Spleen (tissue), 11 donors: ENCODE measurements at regions not wholly inside any gene's neighbourhood (a gene's known extent, or its start where the extent isn't known, plus 50 kb on each side); places are given as distances from the start of the nearest gene placed in this dataset.

Experiments
- DNase-seq: peaks from one replicate; pipeline ENCODE4 v3.0.0-alpha.2; 2020
- H3K27ac ChIP-seq, 8 donors: fragments of 200-600 bp; sonication (generic) in 7 of 8; 1 replicate in 4 of 8; 2 replicates in 4 of 8; pipeline versions ENCODE4 v1.5.0 to v1.8.0; 2016 to 2021; ENCODE audit warnings: inconsistent platforms in 4 of 8, mild to moderate bottlenecking in 4 of 8, moderate library complexity in 1 of 8
- H3K27me3 ChIP-seq, 7 donors: fragments of 200-600 bp; sonication (generic) in 6 of 7; replicated peaks in 1 of 7; 1 replicate in 4 of 7; 2 replicates in 3 of 7; pipeline versions ENCODE4 v1.5.0 to v1.8.0; 2016 to 2021; ENCODE audit warnings: inconsistent platforms in 3 of 7, mild to moderate bottlenecking in 1 of 7
- H3K36me3 ChIP-seq, 6 donors: fragments of 200-600 bp; sonication (generic) in 5 of 6; 1 replicate in 4 of 6; 2 replicates in 2 of 6; pipeline versions ENCODE4 v1.5.0 to v1.8.0; 2016 to 2021; ENCODE audit warnings: inconsistent platforms in 2 of 6
- H3K4me1 ChIP-seq, 6 donors: fragments of 200-600 bp; sonication (generic) in 5 of 6; 1 replicate in 3 of 6; 2 replicates in 3 of 6; pipeline versions ENCODE4 v1.5.0 to v1.8.0; 2016 to 2021; ENCODE audit warnings: inconsistent platforms in 3 of 6
- H3K4me3 ChIP-seq, 8 donors: fragments of 200-600 bp; sonication (generic) in 7 of 8; 1 replicate in 4 of 8; 2 replicates in 4 of 8; pipeline versions ENCODE4 v1.5.0 to v1.8.0; 2016 to 2021; ENCODE audit warnings: inconsistent platforms in 4 of 8, mild to moderate bottlenecking in 4 of 8, moderate library complexity in 2 of 8
- H3K9me3 ChIP-seq, 8 donors: fragments of 200-600 bp; sonication (generic) in 7 of 8; 1 replicate in 4 of 8; 2 replicates in 4 of 8; pipeline versions ENCODE4 v1.5.0 to v1.8.0; 2016 to 2021; ENCODE audit warnings: inconsistent platforms in 4 of 8
- POLR2A ChIP-seq, 3 donors: fragments of 450-650 bp; IDR thresholded peaks; one replicate each; pipeline ENCODE4 v1.5.1; 2017; ENCODE audit warnings: antibody characterized with exemption in 3 of 3, mild to moderate bottlenecking in 1 of 3
- POLR2AphosphoS5 ChIP-seq, 3 donors: sonication (generic); formaldehyde crosslinking; IDR thresholded peaks; one replicate each; pipeline ENCODE4 v1.5.1; 2017; ENCODE audit warnings: antibody characterized with exemption in 3 of 3
- WGBS, 5 donors: extraction: QIAGEN DNeasy Blood & Tissue Kit in 3 of 5; methylation state at CpG; one replicate each; pipeline versions ENCODE4 v1.1.5 to v1.1.7; 2013 to 2018; 5-methylcytosine and 5-hydroxymethylcytosine counted together
- intact Hi-C: fragments of 100-400 bp; cut with DNase I; formaldehyde crosslinking; loops from one replicate; pipeline ENCODE4 v1.15.0; 2023; ENCODE audit warnings: low total_unique reads
- TF ChIP-seq, protein P1 (sequence below), 11 experiments: fragments of 200-600 bp in 7 of 11; fragments of 450-650 bp in 4 of 11; sonication (generic) in 4 of 11; IDR thresholded peaks in 8 of 11; conservative IDR thresholded peaks in 3 of 11; 1 replicate in 7 of 11; 2 replicates in 4 of 11; pipeline versions ENCODE4 v1.4.0 to v1.8.0; 2016 to 2021; ENCODE audit warnings: antibody characterized with exemption in 11 of 11, inconsistent platforms in 4 of 11, mild to moderate bottlenecking in 1 of 11
- donor health status: healthy with polysubstance abuse.
- donor health status: DM: no; HTN: no; CAD: no; lungs with moderate emphysema.
- donor health status: DM: no; HTN: no; CAD: no.
- donor health status: Bipolar disorder and iron deficiency.
- donor health status: healthy.
- donor health status: DM: no; HTN: no; CAD: no.
- donor health status: DM: yes; HTN: yes; CAD: no.

DNA sequence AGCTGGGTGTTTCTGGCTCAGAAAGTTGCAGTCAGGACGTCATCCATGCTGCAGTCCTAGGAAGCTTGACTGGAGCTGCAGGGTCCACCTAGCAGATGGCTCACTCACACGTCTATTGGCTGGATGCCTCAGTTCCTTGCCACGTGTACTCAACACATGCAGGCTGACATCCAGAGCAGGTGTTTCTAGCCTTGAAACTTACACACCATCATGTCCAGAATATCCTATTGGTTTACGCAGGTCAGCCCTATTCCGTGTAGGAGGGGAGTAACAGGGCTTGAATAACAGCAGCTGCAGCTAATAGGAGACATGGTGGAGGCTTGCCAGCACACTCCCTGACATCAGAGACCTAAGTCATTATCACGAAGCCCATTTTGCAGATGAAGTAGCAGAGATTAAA lies 473.5 kb downstream of the ACTL7B start:
- TF ChIP-seq POLR2AphosphoS5 (IDR thresholded peaks at IDR 0.05) (no peak), POLR2A (IDR thresholded peaks at IDR 0.05) (no peak)
- TF ChIP-seq, protein P1, sequence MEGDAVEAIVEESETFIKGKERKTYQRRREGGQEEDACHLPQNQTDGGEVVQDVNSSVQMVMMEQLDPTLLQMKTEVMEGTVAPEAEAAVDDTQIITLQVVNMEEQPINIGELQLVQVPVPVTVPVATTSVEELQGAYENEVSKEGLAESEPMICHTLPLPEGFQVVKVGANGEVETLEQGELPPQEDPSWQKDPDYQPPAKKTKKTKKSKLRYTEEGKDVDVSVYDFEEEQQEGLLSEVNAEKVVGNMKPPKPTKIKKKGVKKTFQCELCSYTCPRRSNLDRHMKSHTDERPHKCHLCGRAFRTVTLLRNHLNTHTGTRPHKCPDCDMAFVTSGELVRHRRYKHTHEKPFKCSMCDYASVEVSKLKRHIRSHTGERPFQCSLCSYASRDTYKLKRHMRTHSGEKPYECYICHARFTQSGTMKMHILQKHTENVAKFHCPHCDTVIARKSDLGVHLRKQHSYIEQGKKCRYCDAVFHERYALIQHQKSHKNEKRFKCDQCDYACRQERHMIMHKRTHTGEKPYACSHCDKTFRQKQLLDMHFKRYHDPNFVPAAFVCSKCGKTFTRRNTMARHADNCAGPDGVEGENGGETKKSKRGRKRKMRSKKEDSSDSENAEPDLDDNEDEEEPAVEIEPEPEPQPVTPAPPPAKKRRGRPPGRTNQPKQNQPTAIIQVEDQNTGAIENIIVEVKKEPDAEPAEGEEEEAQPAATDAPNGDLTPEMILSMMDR (IDR thresholded peaks at IDR 0.05 in 8 of 11, conservative IDR thresholded peaks at IDR 0.05 in 3 of 11) = no peak
- Histone ChIP-seq H3K27ac (no peak overlapping the region), H3K27me3 (no peaks in the 10 kb centered on the region), H3K36me3 (no peaks in the 10 kb centered on the region), H3K4me3 (no peak overlapping the region), H3K9me3 (no peaks in the 10 kb centered on the region), H3K4me1 (no peaks in the 10 kb centered on the region)
- DNase-seq = no peak
- WGBS, 5 donors = 76 to 86% (median 82%) methylated on average over 6 of the region's 6 CpGs
- intact Hi-C loops = no loop called here

DNA sequence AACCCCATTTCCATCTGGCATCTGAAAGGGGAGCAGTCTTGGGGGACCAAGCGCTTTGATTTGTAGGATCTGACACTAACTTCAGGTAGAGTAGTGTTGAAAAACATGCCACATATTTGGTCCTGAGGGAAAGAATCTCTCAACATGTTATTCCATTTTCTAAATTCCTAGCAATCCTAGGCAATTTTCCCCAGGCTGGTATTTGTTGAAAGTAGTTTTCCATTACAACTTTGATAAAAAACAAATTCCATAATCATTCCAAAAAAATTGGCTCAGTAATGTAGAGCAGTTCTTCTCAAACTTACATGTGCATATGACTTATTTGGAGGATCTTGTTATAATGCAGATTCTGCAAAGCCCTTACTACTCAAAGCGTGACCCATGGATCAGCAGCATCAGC lies 477.9 kb downstream of the ACTL7B start:
- H3K27me3 ChIP-seq = no peaks in the 10 kb centered on the region
- H3K9me3 ChIP-seq = peaks cover 0 to 18% (median 13%) of the 10 kb centered on the region in 8 donors
- DNase-seq = no peak
- intact Hi-C loops = no loop called here
- no peak overlapping the region for H3K27ac ChIP-seq
- no peak overlapping the region for H3K4me3 ChIP-seq
- 93 to 98% (median 96%) methylated on average over 2 of the region's 2 CpGs for WGBS, 5 donors
- no peaks in the 10 kb centered on the region for H3K36me3 ChIP-seq
- H3K4me1 ChIP-seq = no peaks in the 10 kb centered on the region
- no peak for TF ChIP-seq POLR2A (IDR thresholded peaks at IDR 0.05)
- TF ChIP-seq, protein P1 (IDR thresholded peaks at IDR 0.05 in 8 of 11, conservative IDR thresholded peaks at IDR 0.05 in 3 of 11) = no peak
- TF ChIP-seq POLR2AphosphoS5 (IDR thresholded peaks at IDR 0.05) = no peak

DNA sequence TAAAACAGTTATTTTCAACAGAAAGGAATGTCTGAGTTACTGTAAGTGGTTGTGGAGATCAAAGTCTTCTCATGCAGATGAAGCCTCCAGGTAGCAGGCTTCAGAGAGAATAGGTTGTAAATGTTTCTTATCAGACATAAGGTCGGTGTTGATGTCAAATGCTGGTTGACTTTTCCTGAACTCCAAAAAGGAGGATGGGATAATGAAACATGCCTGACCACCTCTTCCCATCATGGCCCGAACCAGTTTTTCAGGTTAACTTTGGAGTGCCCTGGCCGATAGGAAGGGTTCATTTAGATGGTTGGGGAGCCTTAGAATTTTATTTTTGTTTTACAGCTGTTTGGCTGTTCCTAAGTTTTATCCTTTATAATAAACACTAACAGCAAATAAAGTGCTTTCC lies 478.4 kb downstream of the ACTL7B start:
- Histone ChIP-seq H3K4me1 (no peaks in the 10 kb centered on the region), H3K27ac (no peak overlapping the region), H3K27me3 (no peaks in the 10 kb centered on the region), H3K4me3 (no peak overlapping the region), H3K36me3 (no peaks in the 10 kb centered on the region), H3K9me3 (peaks cover 0 to 23% (median 18%) of the 10 kb centered on the region in 8 donors)
- no peak for DNase-seq
- 81 to 90% (median 85%) methylated on average over 3 of the region's 3 CpGs for WGBS, 5 donors
- TF ChIP-seq POLR2AphosphoS5 (IDR thresholded peaks at IDR 0.05) (no peak), POLR2A (IDR thresholded peaks at IDR 0.05) (no peak)
- TF ChIP-seq, protein P1 (IDR thresholded peaks at IDR 0.05 in 8 of 11, conservative IDR thresholded peaks at IDR 0.05 in 3 of 11) = no peak
- intact Hi-C loops = no loop called here

DNA sequence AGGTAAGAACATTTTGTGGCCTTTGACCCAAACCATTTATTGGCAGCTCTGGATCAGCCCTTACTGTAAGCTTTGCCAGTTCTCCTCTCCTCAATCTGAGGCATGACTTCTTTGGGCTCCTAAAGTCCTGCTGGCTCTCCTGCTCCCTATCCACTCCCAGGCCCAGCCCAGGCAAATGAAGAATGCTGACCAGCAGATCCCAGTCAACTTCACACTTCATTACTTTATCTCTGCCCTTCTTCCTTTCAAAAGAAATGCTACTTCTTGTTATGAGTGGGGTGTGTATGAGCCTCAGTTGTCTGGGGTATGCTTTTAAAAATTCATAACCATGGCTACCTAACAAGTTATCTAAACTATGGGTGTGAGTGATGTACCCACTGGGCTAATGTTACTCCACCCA lies 479.6 kb downstream of the ACTL7B start:
- DNase-seq = no peak
- intact Hi-C loops = no loop called here
- H3K4me3 ChIP-seq = no peak overlapping the region
- H3K9me3 ChIP-seq = peaks cover 0 to 36% (median 21%) of the 10 kb centered on the region in 8 donors
- H3K27ac ChIP-seq = no peak overlapping the region
- no peaks in the 10 kb centered on the region for H3K4me1 ChIP-seq
- TF ChIP-seq POLR2A (IDR thresholded peaks at IDR 0.05) (no peak), POLR2AphosphoS5 (IDR thresholded peaks at IDR 0.05) (no peak)
- TF ChIP-seq, protein P1 (IDR thresholded peaks at IDR 0.05 in 8 of 11, conservative IDR thresholded peaks at IDR 0.05 in 3 of 11) = no peak
- no peaks in the 10 kb centered on the region for H3K27me3 ChIP-seq
- H3K36me3 ChIP-seq = no peaks in the 10 kb centered on the region
